Stomach (tissue), 4 donors: ENCODE measurements at regions not wholly inside any gene's neighbourhood (a gene's known extent, or its start where the extent isn't known, plus 50 kb on each side); places are given as distances from the start of the nearest gene placed in this dataset.

Source experiments
- CTCF ChIP-seq, 7 experiments: fragments of 450-650 bp in 4 of 7; fragments of 200-600 bp in 3 of 7; sonication (generic) in 3 of 7; IDR thresholded peaks; one replicate each; pipeline ENCODE4 v1.5.1; 2016 to 2019; ENCODE audit warnings: antibody characterized with exemption in 7 of 7, control low read depth in 2 of 7, mild to moderate bottlenecking in 1 of 7
- EP300 ChIP-seq: sonication (generic); formaldehyde crosslinking; IDR thresholded peaks from one replicate; pipeline ENCODE4 v1.6.1; 2017; ENCODE audit warnings: antibody characterized with exemption
- POLR2A ChIP-seq, 4 donors: fragments of 450-650 bp; IDR thresholded peaks; one replicate each; pipeline ENCODE4 v1.6.1; 2016; ENCODE audit warnings: antibody characterized with exemption in 4 of 4, control low read depth in 2 of 4, mild to moderate bottlenecking in 1 of 4, moderate library complexity in 1 of 4
- POLR2AphosphoS5 ChIP-seq, 3 donors: sonication (generic); formaldehyde crosslinking; IDR thresholded peaks; one replicate each; pipeline ENCODE4 v1.6.1; 2016; ENCODE audit warnings: antibody characterized with exemption in 3 of 3

GRCh38 chr13:95438297-95438696 is 114.2 kb upstream of the CLDN10 start:
- TF ChIP-seq CTCF (IDR thresholded peaks at IDR 0.05) (no peak), POLR2A (IDR thresholded peaks at IDR 0.05) (no peak), POLR2AphosphoS5 (IDR thresholded peaks at IDR 0.05) (no peak), EP300 (no peak)
